HCT116 (cell line): ENCODE measurements at regions not wholly inside any gene's neighbourhood (a gene's known extent, or its start where the extent isn't known, plus 50 kb on each side); places are given as distances from the start of the nearest gene placed in this dataset.

Experiments used
- ATAC-seq: fragments of 200-7000 bp; cut with Tn5 transposase; 2 replicates; pipeline ENCODE4 v1.9.1; 2020; ENCODE audit warnings: mild to moderate bottlenecking, moderate library complexity
- BruUV-seq: library from RNA; stranded (reverse); fragments of 400-500 nt; replicated peaks from 2 replicates; lab custom pipeline; 2021; lab: Mats Ljungman, UMichigan
- CTCF ChIA-PET: fragments of 300-600 bp; sonication (Branson Sonifier 250); formaldehyde crosslinking; loops from one replicate; lab custom pipeline; 2021; ENCODE audit warnings: antibody characterized with exemption; lab: Charles Lee
- POLR2A ChIA-PET: fragments of 300-600, 350-600 bp; sonication (Branson Sonifier 250); formaldehyde crosslinking; loops from one replicate; lab custom pipeline; 2021; ENCODE audit warnings: antibody characterized with exemption; lab: Charles Lee
- RAD21 ChIA-PET, 2 experiments: fragments of 300-600 bp; sonication (Branson Sonifier 250); formaldehyde crosslinking; loops; one replicate each; lab custom pipeline; 2023; ENCODE audit warnings: low total read pairs in 2 of 2; ENCODE audit not compliant: uncharacterized antibody in 2 of 2, unreplicated experiment in 2 of 2, low non-redundant PET in 1 of 2; lab: Charles Lee
- DNase-seq: peaks from one replicate; pipeline ENCODE4 v3.0.0-alpha.2; 2010; ENCODE audit warnings: low read depth, low spot score
- H2AFZ ChIP-seq: fragments of 200-600 bp; shearing (Covaris generic), sonication (generic); 2 replicates; pipeline ENCODE4 v1.6.1; 2017; ENCODE audit warnings: low read depth, mixed run types, mixed read lengths, antibody characterized with exemption, low read length; ENCODE audit not compliant: poor library complexity, severe bottlenecking
- H3K27ac ChIP-seq: 2 replicates; pipeline ENCODE4 v1.5.1; 2012; ENCODE audit warnings: low read depth, low read length
- H3K27me3 ChIP-seq: fragments of 200-600 bp; sonication (generic); 2 replicates; pipeline ENCODE4 v1.6.1; 2016; ENCODE audit warnings: mixed run types, low read length, mixed read lengths; ENCODE audit not compliant: insufficient read depth
- H3K36me3 ChIP-seq, 2 experiments: fragments of 200-500 bp in 1 of 2; fragments of 200-600 bp in 1 of 2; sonication (Bioruptor generic) in 1 of 2; sonication (generic) in 1 of 2; 2 replicates each; pipeline versions ENCODE4 v1.5.1 to v1.6.1; 2014 to 2016; ENCODE audit warnings: low read length in 2 of 2, inconsistent platforms in 1 of 2, mixed read lengths in 1 of 2, mixed run types in 1 of 2; ENCODE audit not compliant: insufficient read depth in 2 of 2, control insufficient read depth in 1 of 2
- H3K4me1 ChIP-seq, 2 experiments: fragments of 200-600 bp in 1 of 2; sonication (generic) in 1 of 2; 2 replicates each; pipeline versions ENCODE4 v1.5.1 to v1.6.1; 2012 to 2017; ENCODE audit warnings: low read length in 2 of 2, inconsistent platforms in 1 of 2, mild to moderate bottlenecking in 1 of 2, mixed read lengths in 1 of 2, mixed run types in 1 of 2, moderate library complexity in 1 of 2; ENCODE audit not compliant: insufficient read depth in 2 of 2, control insufficient read depth in 1 of 2
- H3K4me2 ChIP-seq: fragments of 200-600 bp; sonication (generic); 2 replicates; pipeline ENCODE4 v1.6.1; 2017; ENCODE audit warnings: mixed run types, low read length, mixed read lengths
- H3K4me3 ChIP-seq, 2 experiments: fragments of 200-600 bp in 1 of 2; sonication (generic) in 1 of 2; replicated peaks in 1 of 2; 2 replicates each; pipeline ENCODE4 v1.5.1; 2011 to 2016; ENCODE audit warnings: low read length in 2 of 2, control low read depth in 1 of 2, low read depth in 1 of 2, mild to moderate bottlenecking in 1 of 2, mixed read lengths in 1 of 2, mixed run types in 1 of 2
- H3K79me2 ChIP-seq: fragments of 200-600 bp; sonication (generic); 2 replicates; pipeline ENCODE4 v1.6.1; 2017; ENCODE audit warnings: mild to moderate bottlenecking, mixed run types, low read length, moderate library complexity, mixed read lengths; ENCODE audit not compliant: insufficient read depth
- H3K9ac ChIP-seq: fragments of 200-600 bp; sonication (generic); 2 replicates; pipeline ENCODE4 v1.6.1; 2016; ENCODE audit warnings: low read length, mixed read lengths
- H3K9me2 ChIP-seq: fragments of 200-600 bp; sonication (generic), shearing (Covaris generic); 2 replicates; pipeline ENCODE4 v1.6.1; 2017; ENCODE audit warnings: mixed run types, mild to moderate bottlenecking, moderate library complexity; ENCODE audit not compliant: insufficient read depth
- H3K9me3 ChIP-seq, 2 experiments: fragments of 200-500 bp in 1 of 2; fragments of 200-600 bp in 1 of 2; sonication (Bioruptor generic) in 1 of 2; sonication (generic) in 1 of 2; 2 replicates each; pipeline ENCODE4 v1.6.1; 2014 to 2017; ENCODE audit warnings: low read length in 2 of 2, mixed read lengths in 2 of 2, inconsistent platforms in 1 of 2, low read depth in 1 of 2, mild to moderate bottlenecking in 1 of 2, mixed run types in 1 of 2, moderate library complexity in 1 of 2; ENCODE audit not compliant: control insufficient read depth in 1 of 2, insufficient read depth in 1 of 2
- H4K20me1 ChIP-seq: fragments of 200-600 bp; sonication (generic), shearing (Covaris generic); 2 replicates; pipeline ENCODE4 v1.6.1; 2017; ENCODE audit warnings: mixed run types, mild to moderate bottlenecking, moderate library complexity; ENCODE audit not compliant: insufficient read depth
- CBX3 ChIP-seq: IDR thresholded peaks from 2 replicates; pipeline ENCODE4 v1.6.1; 2012; ENCODE audit warnings: low read depth
- CEBPB ChIP-seq: IDR thresholded peaks from 2 replicates; pipeline ENCODE4 v1.6.1; 2012; ENCODE audit warnings: low read depth
- MAX ChIP-seq: IDR thresholded peaks from 2 replicates; pipeline ENCODE4 v1.6.1; 2012
- REST ChIP-seq: IDR thresholded peaks from 2 replicates; pipeline ENCODE4 v1.6.1; 2012; ENCODE audit warnings: low read depth
- YY1 ChIP-seq: IDR thresholded peaks from 2 replicates; pipeline ENCODE4 v1.6.1; 2011; ENCODE audit warnings: low read length, low read depth, moderate library complexity, mild to moderate bottlenecking; ENCODE audit not compliant: insufficient replicate concordance; ENCODE audit errors: extremely low read depth
- ZBTB33 ChIP-seq: IDR thresholded peaks from 2 replicates; pipeline ENCODE4 v1.6.1; 2011; ENCODE audit warnings: mild to moderate bottlenecking, low read length, moderate library complexity; ENCODE audit not compliant: insufficient replicate concordance; ENCODE audit errors: extremely low read depth
- ZFX ChIP-seq: fragments of 450-650 bp; IDR thresholded peaks from 2 replicates; pipeline ENCODE4 v1.6.1; 2017
- intact Hi-C: fragments of 100-400 bp; cut with micrococcal nuclease; formaldehyde crosslinking; loops from 2 replicates; pipeline ENCODE4 v1.10.0; 2022

- Histone ChIP-seq H3K9me2 (no peaks in the 10 kb centered on the region), H3K9me3 (no peaks in the 10 kb centered on the region), H4K20me1 (no peaks in the 10 kb centered on the region), H3K27me3 (no peaks in the 10 kb centered on the region), H2AFZ (no peak overlapping the region), H3K79me2 (no peaks in the 10 kb centered on the region), H3K9ac (no peak overlapping the region), H3K4me1 (peaks cover 9 to 42% of the 10 kb centered on the region in 2 experiments; a peak in 3 of 4 replicates), H3K27ac (no peak overlapping the region), H3K4me3 (no peak overlapping the region), H3K36me3 (no peaks in the 10 kb centered on the region), H3K4me2 (0 out of 2 replicates have a peak overlapping the region, but pooled peaks have one; percentile 17)
- no TSS peak for BruUV-seq
- ChIA-PET POLR2A (no interaction called here), CTCF (no interaction called here), RAD21 (no interaction called here)
- no peak for TF ChIP-seq REST
- TF ChIP-seq ZFX = no peak
- TF ChIP-seq MAX = no peak
- no peak for TF ChIP-seq ZBTB33
- no peak for TF ChIP-seq CEBPB
- TF ChIP-seq YY1 = no peak
- TF ChIP-seq CBX3 = no peak
- ATAC-seq (no peak), DNase-seq (no peak)
- intact Hi-C loops = no loop called here
These were observed 335.0 kb downstream of the NPR3 start for GRCh38 chr5:33046091-33046490.
